Fibroblast of pulmonary artery (primary cell): ENCODE measurements at regions not wholly inside any gene's neighbourhood (a gene's known extent, or its start where the extent isn't known, plus 50 kb on each side); places are given as distances from the start of the nearest gene placed in this dataset.

Experiments used
- DNase-seq: peaks from one replicate; pipeline ENCODE4 v3.0.0-alpha.2; 2010; ENCODE audit warnings: low read depth
- H3K4me3 ChIP-seq: replicated peaks from 2 replicates; pipeline ENCODE4 v1.5.1; 2011; ENCODE audit warnings: low read depth, mild to moderate bottlenecking, control low read depth, low read length, moderate library complexity
- CTCF ChIP-seq: IDR thresholded peaks from 2 replicates; pipeline ENCODE4 v1.5.1; 2011; ENCODE audit warnings: mild to moderate bottlenecking, control low read depth, low read length, inconsistent platforms; ENCODE audit errors: missing control alignments

- DNase-seq, result no peak
- H3K4me3 ChIP-seq, result no peak overlapping the region
- TF ChIP-seq CTCF, result no peak
Measured at GRCh38 chr10:27599546-27599945, 95.4 kb downstream of the RAB18 start.

- no peak overlapping the region for H3K4me3 ChIP-seq
- DNase-seq, result no peak
- no peak for TF ChIP-seq CTCF
Measured at GRCh38 chr10:27600930-27601329, 96.8 kb downstream of the RAB18 start.

- no peak for DNase-seq
- TF ChIP-seq CTCF, result no peak
- H3K4me3 ChIP-seq, result no peak overlapping the region
Measured at GRCh38 chr10:27601503-27601902, 97.4 kb downstream of the RAB18 start.

- no peak for DNase-seq
- H3K4me3 ChIP-seq, result no peak overlapping the region
- TF ChIP-seq CTCF, result no peak
Measured at GRCh38 chr10:27601946-27602538, 97.9 kb downstream of the RAB18 start.

- H3K4me3 ChIP-seq, result no peak overlapping the region
- TF ChIP-seq CTCF, result no peak
- no peak for DNase-seq
Measured at GRCh38 chr10:27603104-27603503, 99.0 kb downstream of the RAB18 start.

GRCh38 chr10:27605318-27605717, 101.2 kb downstream of the RAB18 start:
- no peak overlapping the region for H3K4me3 ChIP-seq
- no peak for TF ChIP-seq CTCF
- DNase-seq, result no peak

- TF ChIP-seq CTCF, result no peak
- DNase-seq, result no peak
Measured at GRCh38 chr10:27607591-27607990, 103.5 kb downstream of the RAB18 start.

More at GRCh38 chr10:27607591-27607990, 103.5 kb downstream of the RAB18 start:
- H3K4me3 ChIP-seq, result no peak overlapping the region
